ENCODE measurements at regions not wholly inside any gene's neighbourhood (a gene's known extent, or its start where the extent isn't known, plus 50 kb on each side); places are given as distances from the start of the nearest gene placed in this dataset.

DNA sequence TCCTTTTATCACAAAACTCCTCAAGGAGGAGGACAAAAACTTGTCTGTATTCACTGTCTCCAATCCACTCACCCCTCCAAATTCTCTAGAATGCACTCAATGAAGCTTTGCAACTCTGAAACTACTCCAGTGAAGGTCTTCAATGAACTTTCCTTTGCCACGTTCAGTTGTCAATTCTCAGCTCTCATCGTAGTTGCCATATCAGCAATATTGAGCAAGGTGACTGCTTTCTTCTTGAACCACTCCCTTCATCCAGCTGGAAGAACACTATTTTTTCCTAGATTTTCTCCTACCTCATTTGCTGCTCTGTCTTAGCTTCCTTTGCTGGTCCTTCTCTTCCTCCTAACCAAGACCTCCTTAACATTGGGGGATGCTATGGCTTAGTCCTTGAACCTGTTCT, 191.8 kb downstream of the KDR start:
- TF ChIP-seq, protein P1, sequence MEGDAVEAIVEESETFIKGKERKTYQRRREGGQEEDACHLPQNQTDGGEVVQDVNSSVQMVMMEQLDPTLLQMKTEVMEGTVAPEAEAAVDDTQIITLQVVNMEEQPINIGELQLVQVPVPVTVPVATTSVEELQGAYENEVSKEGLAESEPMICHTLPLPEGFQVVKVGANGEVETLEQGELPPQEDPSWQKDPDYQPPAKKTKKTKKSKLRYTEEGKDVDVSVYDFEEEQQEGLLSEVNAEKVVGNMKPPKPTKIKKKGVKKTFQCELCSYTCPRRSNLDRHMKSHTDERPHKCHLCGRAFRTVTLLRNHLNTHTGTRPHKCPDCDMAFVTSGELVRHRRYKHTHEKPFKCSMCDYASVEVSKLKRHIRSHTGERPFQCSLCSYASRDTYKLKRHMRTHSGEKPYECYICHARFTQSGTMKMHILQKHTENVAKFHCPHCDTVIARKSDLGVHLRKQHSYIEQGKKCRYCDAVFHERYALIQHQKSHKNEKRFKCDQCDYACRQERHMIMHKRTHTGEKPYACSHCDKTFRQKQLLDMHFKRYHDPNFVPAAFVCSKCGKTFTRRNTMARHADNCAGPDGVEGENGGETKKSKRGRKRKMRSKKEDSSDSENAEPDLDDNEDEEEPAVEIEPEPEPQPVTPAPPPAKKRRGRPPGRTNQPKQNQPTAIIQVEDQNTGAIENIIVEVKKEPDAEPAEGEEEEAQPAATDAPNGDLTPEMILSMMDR (conservative IDR thresholded peaks at IDR 0.05), result no peak
- no peak for TF ChIP-seq EZH2 (IDR thresholded peaks at IDR 0.05; ENCODE audit: low read depth)
- Histone ChIP-seq H3K4me1 (replicated peaks; ENCODE audit: insufficient read depth) (no peaks in the 10 kb centered on the region), H3K9me3 (ENCODE audit: insufficient read depth, low read depth) (no peaks in the 10 kb centered on the region), H3K27ac (no peak overlapping the region), H2AFZ (no peak overlapping the region), H3K79me2 (ENCODE audit: low read depth) (no peaks in the 10 kb centered on the region), H3K4me2 (no peak overlapping the region), H4K20me1 (ENCODE audit: insufficient read depth) (no peaks in the 10 kb centered on the region), H3K27me3 (ENCODE audit: insufficient read depth, low read depth) (no peaks in the 10 kb centered on the region), H3K9me2 (ENCODE audit: insufficient read depth) (no peaks in the 10 kb centered on the region), H3K4me3 (no peak overlapping the region), H3F3A (ENCODE audit: insufficient read depth, low read depth) (no peaks in the 10 kb centered on the region), H3K36me3 (ENCODE audit: low read depth) (no peaks in the 10 kb centered on the region)
- BruUV-seq (replicated peaks), result no TSS peak
- DNase-seq, result no peak
- ChIA-PET POLR2A (ENCODE audit: unreplicated experiment) (no interaction called here), CTCF (no interaction called here)
- intact Hi-C loops (cut with micrococcal nuclease; ENCODE audit: unreplicated experiment), result no loop called here

DNA sequence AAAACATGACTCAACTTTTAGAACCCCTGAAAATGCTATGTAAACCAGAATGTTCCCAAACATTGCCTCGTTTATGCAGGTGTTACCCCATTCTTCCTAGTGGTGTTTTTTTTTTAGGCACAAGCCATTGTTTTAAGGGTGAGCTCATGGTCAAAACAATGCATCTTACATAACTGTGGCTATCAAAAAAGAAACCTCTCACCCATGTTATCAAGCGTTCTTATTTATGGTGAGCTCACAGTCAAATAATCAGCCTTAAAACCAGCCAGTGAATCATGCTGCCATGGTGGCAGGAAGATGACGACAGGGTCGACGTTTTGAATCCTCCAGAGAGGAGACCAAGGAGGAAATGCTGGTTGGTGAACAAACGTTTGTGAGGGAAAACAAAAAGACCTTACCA, 195.2 kb downstream of the KDR start:
- TF ChIP-seq, protein P1 (conservative IDR thresholded peaks at IDR 0.05), result no peak
- no peak for TF ChIP-seq EZH2 (IDR thresholded peaks at IDR 0.05; ENCODE audit: low read depth)
- intact Hi-C loops (cut with micrococcal nuclease; ENCODE audit: unreplicated experiment), result no loop called here
- POLR2A ChIA-PET (ENCODE audit: unreplicated experiment), result no interaction called here
- DNase-seq, result no peak
- Histone ChIP-seq H3K9me3 (ENCODE audit: insufficient read depth, low read depth) (no peaks in the 10 kb centered on the region), H3K79me2 (ENCODE audit: low read depth) (no peaks in the 10 kb centered on the region), H2AFZ (no peak overlapping the region), H4K20me1 (ENCODE audit: insufficient read depth) (no peaks in the 10 kb centered on the region), H3K36me3 (ENCODE audit: low read depth) (no peaks in the 10 kb centered on the region), H3F3A (ENCODE audit: insufficient read depth, low read depth) (no peaks in the 10 kb centered on the region), H3K27ac (no peak overlapping the region), H3K4me2 (no peak overlapping the region; the same call in 1 of the 2 replicates), H3K27me3 (ENCODE audit: insufficient read depth, low read depth) (no peaks in the 10 kb centered on the region), H3K4me3 (no peak overlapping the region), H3K9me2 (ENCODE audit: insufficient read depth) (no peaks in the 10 kb centered on the region), H3K4me1 (replicated peaks; ENCODE audit: insufficient read depth) (no peaks in the 10 kb centered on the region)
- no TSS peak for BruUV-seq (replicated peaks)
- CTCF ChIA-PET, result no interaction called here

DNA sequence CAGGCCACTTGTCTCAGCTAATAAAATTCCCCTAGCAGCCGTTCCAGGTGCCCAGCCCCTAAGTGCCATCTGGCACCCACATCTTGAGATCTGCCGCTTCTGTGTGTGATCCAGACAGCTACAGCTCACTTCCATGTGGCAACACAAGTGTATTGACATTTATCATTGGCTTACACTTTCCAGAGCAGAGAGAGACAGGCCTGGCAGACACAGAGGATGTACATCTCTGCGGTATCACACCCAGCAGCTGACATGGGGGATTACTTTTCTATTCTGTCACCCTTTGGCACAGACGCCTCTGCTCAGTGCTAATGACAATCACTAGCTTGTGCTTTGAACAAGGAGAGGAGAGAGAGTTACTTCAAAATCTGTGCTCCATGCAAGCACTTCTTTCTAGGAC, 195.9 kb downstream of the KDR start:
- Histone ChIP-seq H3K9me3 (ENCODE audit: insufficient read depth, low read depth) (no peaks in the 10 kb centered on the region), H3K4me3 (no peak overlapping the region), H3K9me2 (ENCODE audit: insufficient read depth) (no peaks in the 10 kb centered on the region), H2AFZ (no peak overlapping the region), H3K27me3 (ENCODE audit: insufficient read depth, low read depth) (no peaks in the 10 kb centered on the region), H4K20me1 (ENCODE audit: insufficient read depth) (no peaks in the 10 kb centered on the region), H3K27ac (no peak overlapping the region), H3K4me2 (no peak overlapping the region), H3K4me1 (replicated peaks; ENCODE audit: insufficient read depth) (no peaks in the 10 kb centered on the region), H3K36me3 (ENCODE audit: low read depth) (no peaks in the 10 kb centered on the region), H3F3A (ENCODE audit: insufficient read depth, low read depth) (no peaks in the 10 kb centered on the region), H3K79me2 (ENCODE audit: low read depth) (no peaks in the 10 kb centered on the region)
- TF ChIP-seq, protein P1 (conservative IDR thresholded peaks at IDR 0.05), result no peak
- no peak for TF ChIP-seq EZH2 (IDR thresholded peaks at IDR 0.05; ENCODE audit: low read depth)
- ChIA-PET POLR2A (ENCODE audit: unreplicated experiment) (no interaction called here), CTCF (no interaction called here)
- intact Hi-C loops (cut with micrococcal nuclease; ENCODE audit: unreplicated experiment), result no loop called here
- no TSS peak for BruUV-seq (replicated peaks)
- no peak for DNase-seq

Measured in PC-9 (cell line).